Fibroblast of the aortic adventitia (primary cell): ENCODE measurements at regions not wholly inside any gene's neighbourhood (a gene's known extent, or its start where the extent isn't known, plus 50 kb on each side); places are given as distances from the start of the nearest gene placed in this dataset.

ENCODE experiments used
- DNase-seq: peaks from one replicate; pipeline ENCODE4 v3.0.0-alpha.2; 2010; ENCODE audit warnings: low read depth
- H3K4me3 ChIP-seq: 2 replicates; pipeline ENCODE4 v1.5.1; 2011; ENCODE audit warnings: low read depth, mild to moderate bottlenecking, control low read depth, low read length, moderate library complexity
- TF ChIP-seq, protein P1 (sequence below): IDR thresholded peaks from 2 replicates; pipeline ENCODE4 v1.5.1; 2011; ENCODE audit warnings: mild to moderate bottlenecking, low read length, control low read depth, inconsistent platforms; ENCODE audit not compliant: insufficient read depth

DNA sequence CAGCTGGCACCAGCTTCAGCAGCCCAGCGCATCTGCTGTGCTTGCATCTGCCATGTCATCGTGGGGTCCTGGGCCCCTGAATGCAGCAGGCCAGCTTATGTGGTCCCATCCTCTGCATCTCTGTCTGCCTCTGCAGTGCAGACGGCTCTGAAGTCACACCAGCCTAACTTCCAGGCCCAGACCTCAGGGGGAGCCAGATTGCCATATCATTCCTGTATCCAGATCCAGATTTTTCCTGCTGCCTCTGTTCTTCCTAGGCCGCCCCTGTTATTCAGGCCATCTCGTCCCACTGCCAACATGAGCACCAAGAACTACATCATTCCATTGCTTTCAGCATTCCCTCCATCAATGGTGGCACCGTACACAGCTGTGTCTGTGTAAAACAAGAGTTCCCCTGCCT, 571.6 kb downstream of the UQCRFS1 start:
- TF ChIP-seq, protein P1, sequence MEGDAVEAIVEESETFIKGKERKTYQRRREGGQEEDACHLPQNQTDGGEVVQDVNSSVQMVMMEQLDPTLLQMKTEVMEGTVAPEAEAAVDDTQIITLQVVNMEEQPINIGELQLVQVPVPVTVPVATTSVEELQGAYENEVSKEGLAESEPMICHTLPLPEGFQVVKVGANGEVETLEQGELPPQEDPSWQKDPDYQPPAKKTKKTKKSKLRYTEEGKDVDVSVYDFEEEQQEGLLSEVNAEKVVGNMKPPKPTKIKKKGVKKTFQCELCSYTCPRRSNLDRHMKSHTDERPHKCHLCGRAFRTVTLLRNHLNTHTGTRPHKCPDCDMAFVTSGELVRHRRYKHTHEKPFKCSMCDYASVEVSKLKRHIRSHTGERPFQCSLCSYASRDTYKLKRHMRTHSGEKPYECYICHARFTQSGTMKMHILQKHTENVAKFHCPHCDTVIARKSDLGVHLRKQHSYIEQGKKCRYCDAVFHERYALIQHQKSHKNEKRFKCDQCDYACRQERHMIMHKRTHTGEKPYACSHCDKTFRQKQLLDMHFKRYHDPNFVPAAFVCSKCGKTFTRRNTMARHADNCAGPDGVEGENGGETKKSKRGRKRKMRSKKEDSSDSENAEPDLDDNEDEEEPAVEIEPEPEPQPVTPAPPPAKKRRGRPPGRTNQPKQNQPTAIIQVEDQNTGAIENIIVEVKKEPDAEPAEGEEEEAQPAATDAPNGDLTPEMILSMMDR: no peak
- H3K4me3 ChIP-seq: no peak overlapping the region
- no peak for DNase-seq

DNA sequence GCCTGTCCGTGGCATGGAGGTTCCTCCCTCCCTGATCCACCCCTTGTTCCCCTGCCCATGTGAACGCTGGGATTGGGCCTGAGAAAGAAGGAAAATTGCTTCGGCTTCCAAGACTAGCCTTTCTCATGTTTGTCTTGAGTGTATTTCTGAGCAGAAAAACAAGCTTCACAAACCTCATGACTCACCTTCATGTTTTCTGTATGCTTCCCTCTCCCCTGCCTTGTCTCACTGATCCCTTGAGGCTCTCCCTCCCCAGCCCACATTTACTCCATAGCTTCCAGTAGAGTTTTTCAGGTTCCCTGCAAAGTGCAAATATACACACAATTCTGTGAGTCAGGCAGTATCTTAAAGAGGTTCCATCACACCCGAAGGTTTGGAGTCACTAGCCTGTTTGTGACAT, 572.4 kb downstream of the UQCRFS1 start:
- no peak overlapping the region for H3K4me3 ChIP-seq
- DNase-seq: no peak
- TF ChIP-seq, protein P1: no peak

DNA sequence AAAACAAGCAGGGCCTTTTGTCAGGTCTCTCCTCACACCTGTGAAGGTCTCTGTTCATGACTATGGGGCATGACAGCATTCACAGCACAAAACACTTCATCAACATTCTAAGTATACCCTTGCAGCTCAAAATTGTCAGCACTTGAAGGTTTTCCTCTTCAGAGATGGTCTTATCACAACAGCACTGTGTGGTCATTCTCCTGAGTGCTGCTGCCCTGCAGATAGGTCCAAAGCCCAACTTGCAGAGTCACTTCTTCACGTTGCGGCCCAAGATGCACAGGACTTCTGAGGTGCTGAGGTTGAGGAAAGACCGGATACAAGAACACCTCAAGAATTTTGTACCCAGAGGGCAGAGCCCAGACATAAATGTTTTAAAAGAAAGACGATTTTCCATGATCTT, 574.5 kb downstream of the UQCRFS1 start:
- H3K4me3 ChIP-seq: no peak overlapping the region
- TF ChIP-seq, protein P1: no peak
- DNase-seq: no peak

DNA sequence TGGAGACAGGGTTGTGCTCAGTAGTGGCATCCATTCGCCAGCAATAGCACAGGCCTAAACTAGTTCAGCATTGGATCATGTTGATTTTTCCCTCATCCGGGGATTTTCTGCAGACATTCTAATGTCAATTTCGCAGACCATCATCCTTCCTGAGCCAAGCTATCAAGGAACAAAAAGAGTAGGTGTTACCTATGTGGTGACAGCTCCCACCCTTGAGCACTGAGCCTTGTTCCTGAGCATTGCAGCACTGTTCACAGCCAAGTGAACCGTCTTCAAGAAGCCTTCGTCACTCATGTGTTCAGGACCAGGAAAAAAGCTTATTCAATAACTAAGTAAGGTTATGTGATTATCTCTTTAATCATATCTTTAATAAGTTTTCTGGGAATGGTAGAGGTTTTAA, 576.2 kb downstream of the UQCRFS1 start:
- TF ChIP-seq, protein P1: no peak
- DNase-seq: no peak
- no peak overlapping the region for H3K4me3 ChIP-seq

DNA sequence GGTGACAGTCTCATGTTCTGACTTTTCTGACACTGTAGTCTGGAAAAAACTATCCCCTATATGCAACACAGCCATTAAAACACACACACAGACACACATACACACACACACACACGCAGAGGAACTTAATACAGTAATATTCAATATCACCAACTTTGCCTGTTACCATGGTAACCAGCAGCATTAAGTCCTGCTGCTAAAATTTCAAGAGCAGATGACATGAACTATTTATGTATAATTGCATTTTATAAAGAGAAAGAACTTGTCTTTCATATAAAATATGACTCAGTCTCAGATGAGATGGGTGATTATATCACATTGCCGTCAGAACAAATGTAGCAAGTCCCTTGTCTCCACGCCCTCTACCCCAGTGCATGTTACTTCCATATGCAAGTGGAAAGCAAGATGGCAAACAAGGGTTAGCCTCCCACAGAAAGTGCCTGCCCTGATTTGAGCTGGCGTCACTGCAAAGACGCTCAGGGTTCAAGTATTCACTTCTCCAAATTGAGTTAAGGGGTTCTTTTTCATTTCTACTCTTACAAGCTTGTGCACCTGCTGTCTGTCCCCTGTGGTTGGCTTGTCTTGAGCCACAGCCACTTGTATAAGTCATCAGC, 576.8 kb downstream of the UQCRFS1 start:
- no peak overlapping the region for H3K4me3 ChIP-seq

DNA sequence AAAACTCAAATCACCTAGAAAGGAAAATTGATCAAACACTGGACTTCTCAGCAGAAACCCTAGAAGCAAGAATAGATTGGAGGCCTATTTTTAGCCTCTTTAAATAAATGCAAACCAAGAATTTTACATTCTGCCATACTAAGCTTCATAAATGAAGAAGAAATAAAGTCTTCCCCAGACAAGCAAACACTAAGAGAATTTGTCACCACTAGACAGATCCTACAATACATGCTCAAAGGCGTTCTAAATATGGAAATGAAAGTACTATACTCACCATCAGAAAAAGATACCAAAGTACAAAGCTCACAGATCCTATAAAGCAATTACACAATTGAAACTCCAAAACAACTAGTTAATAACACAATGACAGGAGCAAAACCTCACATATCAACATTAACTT, 578.1 kb downstream of the UQCRFS1 start:
- TF ChIP-seq, protein P1: no peak
- no peak for DNase-seq
- H3K4me3 ChIP-seq: no peak overlapping the region

More for the DNA sequence above, 576.8 kb downstream of the UQCRFS1 start:
- no peak for DNase-seq
- TF ChIP-seq, protein P1: no peak

DNA sequence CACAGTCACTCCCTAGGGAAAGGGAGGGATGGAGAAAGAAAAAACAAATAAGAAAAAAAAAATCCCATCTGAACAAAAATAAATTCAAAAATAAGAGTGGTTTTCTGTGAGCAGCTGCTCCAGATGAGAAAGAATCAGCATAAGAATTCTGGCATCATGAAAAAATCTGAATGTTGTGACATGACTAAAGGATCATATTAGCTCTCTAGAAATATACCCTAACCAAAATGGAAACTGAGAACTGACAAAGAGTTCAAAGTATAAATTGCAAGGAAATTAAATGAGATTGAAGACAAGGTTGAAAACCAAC, 579.0 kb downstream of the UQCRFS1 start:
- H3K4me3 ChIP-seq: no peak overlapping the region
- no peak for DNase-seq
- TF ChIP-seq, protein P1: no peak
